HG03439 (cell line): ENCODE measurements at regions not wholly inside any gene's neighbourhood (a gene's known extent, or its start where the extent isn't known, plus 50 kb on each side); places are given as distances from the start of the nearest gene placed in this dataset.
"Not testable (repeated sequence)": the region's sequence is repeated elsewhere in the genome, so short reads cannot be mapped to it uniquely, and the experiment has no call there.

Source experiments
- ATAC-seq: cut with Tn5 transposase; IDR thresholded peaks from one replicate; pipeline ENCODE4 v1.9.1; 2021; ENCODE audit warnings: mild to moderate bottlenecking, moderate library complexity; ENCODE audit not compliant: unreplicated experiment

DNA sequence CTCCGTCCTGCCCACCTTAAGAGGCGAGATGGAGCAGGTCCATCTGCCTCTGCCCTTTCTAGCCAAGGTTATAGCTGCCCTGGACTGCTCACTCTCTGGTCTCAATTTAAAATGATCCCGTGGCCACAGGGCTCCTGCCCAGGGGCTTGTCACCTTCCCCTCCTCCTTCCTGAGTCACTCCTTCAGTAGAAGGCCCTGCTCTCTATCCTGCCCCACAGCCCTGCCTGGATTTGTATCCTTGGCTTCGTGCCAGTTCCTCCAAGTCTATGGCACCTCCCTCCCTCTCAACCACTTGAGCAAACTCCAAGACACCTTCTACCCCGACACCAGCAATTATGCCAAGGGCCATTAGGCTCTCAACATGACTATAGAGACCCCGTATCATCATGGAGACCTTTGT lies 105.3 kb upstream of the PZP start:
- not testable (repeated sequence) for ATAC-seq

- not testable (repeated sequence) for ATAC-seq
Measured at GRCh38 chr12:9312406-9313392, 104.5 kb upstream of the PZP start.

GRCh38 chr12:9311454-9311853 lies 103.3 kb upstream of the PZP start:
- not testable (repeated sequence) for ATAC-seq

DNA sequence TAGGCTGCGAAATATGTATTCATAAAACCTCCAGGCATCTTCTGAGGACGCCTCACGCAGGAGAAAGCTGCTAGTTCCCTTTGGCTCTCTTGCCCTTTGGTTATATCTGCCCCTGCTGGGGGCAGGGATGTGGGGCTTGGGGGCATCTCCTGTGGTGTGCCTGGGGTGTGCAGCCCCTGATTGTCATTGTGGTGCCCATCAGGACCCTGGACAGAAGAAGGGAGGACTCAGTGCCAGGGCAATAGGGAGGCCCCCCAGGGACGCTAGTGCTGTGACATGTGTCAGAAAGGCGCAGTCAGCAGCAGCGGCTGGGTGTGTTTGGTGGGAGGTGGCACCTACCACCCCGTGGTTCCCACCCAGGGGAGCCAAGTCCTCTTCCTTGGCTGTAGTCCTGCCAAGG lies 102.5 kb upstream of the PZP start:
- not testable (repeated sequence) for ATAC-seq

DNA sequence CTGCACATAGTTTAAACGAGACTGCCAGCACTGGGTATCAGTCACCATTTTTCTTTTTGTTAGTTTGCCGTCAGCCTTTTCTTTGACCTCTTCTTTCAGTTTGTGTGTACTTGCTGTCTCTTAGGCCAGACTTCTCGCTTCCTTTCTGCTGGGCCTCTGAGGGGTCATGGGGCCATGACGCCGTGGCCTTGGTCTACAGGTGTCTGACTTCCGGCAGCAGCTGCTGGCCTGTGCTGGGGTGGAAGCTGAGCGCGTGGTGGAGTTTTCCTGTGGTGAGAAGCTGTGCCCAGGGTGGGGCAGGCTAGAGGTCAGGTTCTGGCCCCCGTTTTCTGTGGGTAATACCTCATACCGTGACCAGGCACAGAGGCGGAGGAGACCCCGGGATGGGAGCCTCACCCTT lies 101.6 kb upstream of the PZP start:
- ATAC-seq, result not testable (repeated sequence)

DNA sequence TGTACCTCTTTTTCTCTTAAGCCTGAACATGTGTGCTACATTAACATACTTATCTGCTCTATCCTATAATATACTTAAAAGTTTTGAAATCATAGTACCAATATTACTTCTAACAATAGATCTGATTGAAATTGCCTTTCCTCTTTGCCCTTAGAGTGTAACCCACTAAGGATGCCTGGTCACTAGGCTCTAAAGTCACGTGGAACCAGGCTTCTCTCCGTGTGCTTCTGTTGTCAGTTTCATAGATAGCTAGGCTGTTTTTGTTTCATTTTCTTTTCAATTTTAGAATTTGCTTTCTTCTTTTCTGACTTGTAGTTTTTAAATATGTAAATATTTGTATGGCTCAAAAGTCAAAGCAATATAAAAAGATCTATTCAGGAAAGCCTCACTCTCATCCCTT lies 100.5 kb upstream of the PZP start:
- peak; percentile 43 for ATAC-seq

GRCh38 chr12:9308163-9308562 lies 100.0 kb upstream of the PZP start:
- not testable (repeated sequence) for ATAC-seq

DNA sequence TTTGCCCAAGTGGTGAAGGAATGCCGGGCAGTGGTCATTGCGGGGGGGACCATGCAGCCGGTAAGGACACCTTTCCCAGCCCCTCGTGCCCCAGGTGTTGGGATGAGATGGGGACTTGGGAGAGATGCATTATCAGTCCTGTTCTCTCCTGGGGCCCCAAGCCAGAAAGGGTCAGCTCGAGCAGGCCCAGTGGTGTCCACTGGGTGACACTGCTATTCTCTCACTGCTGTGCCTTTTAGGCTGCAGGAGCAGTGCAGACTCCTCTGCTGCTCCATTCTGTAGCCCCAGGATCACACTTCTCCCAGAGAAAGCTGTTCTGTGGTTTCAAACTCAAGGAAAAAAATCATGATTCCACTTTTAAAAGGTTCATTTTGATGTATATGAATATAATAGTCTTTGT lies 99.1 kb upstream of the PZP start:
- not testable (repeated sequence) for ATAC-seq

GRCh38 chr12:9306004-9306403 lies 97.8 kb upstream of the PZP start:
- ATAC-seq, result not testable (repeated sequence)

DNA sequence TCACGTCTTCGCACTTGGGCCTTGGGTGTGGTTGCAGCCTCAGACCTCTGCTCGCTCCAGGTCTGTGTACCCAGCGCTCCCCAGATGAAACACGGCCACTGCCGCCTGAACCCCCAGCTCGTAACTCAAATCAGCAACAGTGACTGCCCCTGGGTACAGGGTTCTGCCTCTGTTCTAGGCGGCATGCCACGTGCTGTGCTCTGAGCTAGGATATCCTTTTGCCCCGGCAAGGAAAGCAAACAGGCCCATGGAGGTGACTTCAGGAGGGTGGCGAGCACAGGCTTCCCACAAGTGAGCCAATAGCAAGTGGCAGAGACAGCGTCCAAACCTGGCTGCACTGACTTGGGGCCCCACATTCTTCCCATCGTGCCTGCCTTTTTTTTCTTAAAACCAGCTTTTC lies 96.3 kb upstream of the PZP start:
- ATAC-seq, result not testable (repeated sequence)

DNA sequence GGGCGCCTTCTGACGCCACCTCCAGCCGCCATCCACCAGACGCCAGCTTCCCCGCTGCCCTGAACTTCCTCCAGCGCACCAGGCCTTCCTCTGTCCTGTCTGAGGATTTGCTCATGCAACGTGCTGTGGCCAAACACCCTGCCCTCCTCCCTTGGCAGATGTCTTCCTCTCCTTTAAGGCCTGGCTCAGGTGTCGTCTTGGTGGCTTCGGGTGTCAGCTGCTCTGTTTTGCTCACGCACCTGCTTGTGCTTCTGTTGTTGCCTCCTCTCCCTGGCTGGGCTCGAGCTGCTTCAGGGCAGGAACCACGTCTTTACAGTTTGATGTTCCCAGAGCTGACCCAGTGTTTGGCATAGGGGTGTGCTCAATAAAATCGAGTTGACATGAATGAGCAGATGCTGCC lies 87.7 kb upstream of the PZP start:
- ATAC-seq, result not testable (repeated sequence)

DNA sequence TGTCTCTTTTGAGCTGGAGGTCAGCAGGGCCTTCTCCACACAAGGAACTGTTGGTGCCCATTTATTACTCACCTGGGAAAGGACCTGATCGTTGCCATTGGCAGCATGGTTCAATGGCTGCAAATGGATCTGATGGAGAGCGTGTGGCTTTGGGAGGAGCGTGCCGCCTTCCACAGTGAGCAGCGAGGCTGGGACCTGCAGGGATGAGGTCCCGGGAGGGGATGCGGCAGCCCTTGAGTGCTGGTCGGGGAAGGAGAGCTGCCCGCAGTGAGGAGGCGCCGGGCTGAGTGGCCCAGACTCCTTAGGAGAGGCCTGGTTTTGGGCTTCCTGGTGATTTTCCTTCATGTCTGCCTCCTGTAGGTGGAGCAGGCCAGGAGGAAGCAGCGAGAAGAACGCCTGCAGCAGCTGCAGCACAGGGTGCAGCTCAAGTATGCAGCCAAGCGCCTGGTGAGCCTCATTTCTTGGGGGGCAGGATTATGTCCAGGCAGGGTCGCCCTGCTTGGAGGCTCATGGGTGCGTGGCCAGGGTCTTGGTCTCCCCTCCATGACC lies 86.0 kb upstream of the PZP start:
- ATAC-seq, result not testable (repeated sequence)

GRCh38 chr12:9293391-9293790 lies 85.2 kb upstream of the PZP start:
- not testable (repeated sequence) for ATAC-seq

DNA sequence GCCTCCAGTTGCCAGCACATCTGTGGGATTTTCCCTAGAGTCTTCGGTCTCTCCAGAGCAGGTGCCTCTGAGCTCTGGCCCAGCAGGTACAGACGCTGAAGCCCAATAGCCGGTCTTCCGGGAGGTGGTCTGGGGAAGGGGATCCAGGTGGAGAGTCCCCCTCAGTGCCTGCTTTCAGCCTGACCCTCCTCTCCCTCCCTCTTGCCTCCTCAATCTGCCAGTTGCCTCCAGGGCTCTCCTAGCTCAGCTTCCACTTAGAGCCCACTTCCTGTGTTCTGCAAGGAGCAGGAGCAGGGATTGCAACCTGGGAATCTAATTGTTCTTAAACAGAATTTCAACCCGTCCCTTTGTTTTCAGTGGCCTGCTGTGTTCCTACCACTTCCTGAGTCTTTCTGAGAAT lies 81.8 kb upstream of the PZP start:
- ATAC-seq, result not testable (repeated sequence)

DNA sequence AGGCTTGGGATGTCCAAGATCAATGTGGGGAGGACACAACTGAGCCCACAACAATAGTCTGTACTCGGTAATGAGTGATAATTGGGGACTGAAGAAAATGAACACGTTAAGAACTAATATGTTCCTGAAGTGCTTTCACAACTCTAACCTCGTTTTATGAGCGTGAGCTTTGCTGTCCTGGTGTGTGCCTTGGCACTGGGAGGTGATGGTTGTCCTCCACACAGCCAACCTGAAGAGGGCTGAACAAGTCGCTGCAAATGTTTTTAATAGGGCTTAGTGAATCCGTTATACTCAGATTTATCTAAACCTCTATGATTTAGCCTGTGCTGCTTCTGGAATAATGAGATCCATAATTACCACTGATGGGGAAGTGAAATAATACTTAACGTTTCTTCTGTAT lies 76.5 kb upstream of the PZP start:
- ATAC-seq, result not testable (repeated sequence)

DNA sequence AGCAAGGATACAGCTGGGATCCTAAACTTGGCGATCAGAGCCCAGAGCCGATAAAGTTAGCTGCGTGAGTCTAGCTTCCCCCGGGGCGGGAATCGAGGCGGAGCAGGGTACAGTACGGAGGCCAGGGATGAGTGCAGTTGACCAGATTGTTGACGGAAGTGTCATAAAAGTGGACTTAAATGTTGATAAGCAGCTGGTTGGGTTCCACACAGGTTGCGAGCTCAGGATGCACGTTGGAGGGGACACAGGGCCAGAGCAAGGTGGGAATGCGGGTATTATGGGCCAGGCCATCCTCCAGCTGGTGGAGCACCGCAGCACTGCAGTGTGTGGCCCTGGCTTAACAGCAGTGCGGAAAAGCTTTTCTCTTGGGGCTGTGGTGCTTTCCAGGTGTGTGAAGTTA lies 76.0 kb upstream of the PZP start:
- ATAC-seq, result peak; percentile 53

DNA sequence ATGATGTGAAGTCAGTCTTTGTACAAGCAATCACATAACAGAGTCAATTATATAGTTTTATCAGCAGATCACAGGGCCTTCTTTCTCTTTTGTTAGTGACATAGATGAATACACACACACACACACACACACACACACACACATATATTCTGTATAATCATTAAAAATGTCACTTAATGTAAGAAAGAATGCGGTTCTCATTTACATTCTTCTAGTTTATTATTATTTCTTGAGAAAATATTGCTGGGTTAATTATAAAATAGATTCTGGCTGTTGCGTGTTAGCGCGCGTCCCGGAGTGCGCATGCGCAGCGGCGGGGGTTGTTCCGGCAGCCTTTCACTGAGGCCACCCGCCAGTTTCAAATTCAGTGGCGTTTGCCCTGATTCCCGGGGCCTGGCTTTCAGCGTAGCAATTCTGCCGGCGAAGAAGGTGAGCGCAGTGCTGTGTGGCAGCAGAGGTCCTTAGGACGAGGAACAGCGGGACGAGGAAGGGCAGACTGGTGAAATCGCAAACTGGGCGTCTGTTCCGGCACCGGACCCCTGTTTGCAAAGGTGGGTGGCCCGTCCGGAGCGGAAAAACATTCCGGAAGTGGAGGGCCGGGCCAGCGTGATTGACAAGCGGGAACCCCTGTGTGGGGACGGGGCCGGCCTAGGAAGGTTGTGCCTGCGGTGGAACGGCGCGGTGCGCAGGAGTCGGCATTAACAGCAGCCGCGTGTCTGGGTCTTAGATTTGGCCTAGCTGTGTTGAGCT lies 75.3 kb upstream of the PZP start:
- ATAC-seq, result not testable (repeated sequence)

- no peak for ATAC-seq
Measured at GRCh38 chr12:9276990-9277389, 68.8 kb upstream of the PZP start.

DNA sequence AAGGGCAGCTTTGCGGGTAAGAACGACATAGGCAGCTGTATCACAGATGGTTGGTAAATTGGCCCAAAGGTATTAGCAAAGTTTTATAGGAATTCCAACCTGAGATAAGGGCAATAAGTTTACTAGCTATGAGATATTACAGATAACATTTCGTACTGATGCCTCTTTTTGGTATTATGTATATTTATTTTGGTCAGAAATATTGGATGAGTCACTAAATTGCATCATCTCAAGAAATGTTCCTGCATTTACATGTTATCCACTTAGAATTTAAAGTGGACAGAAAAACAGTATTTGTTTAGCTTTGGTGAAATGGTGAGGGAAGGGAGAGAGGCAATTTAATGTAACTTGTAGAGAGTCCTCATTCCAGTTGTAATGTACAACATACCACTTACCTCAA lies 65.1 kb upstream of the PZP start:
- no peak for ATAC-seq

- no peak for ATAC-seq
Measured at GRCh38 chr12:9271875-9272274, 63.7 kb upstream of the PZP start.

- no peak for ATAC-seq
Measured at GRCh38 chr12:9264546-9264945, 56.4 kb upstream of the PZP start.
